ENCODE measurements at regions not wholly inside any gene's neighbourhood (a gene's known extent, or its start where the extent isn't known, plus 50 kb on each side); places are given as distances from the start of the nearest gene placed in this dataset.

- TF ChIP-seq POLR2A (IDR thresholded peaks at IDR 0.05) (no peak), CTCF (IDR thresholded peaks at IDR 0.05) (no peak)
- Histone ChIP-seq H3K4me3 (no peak overlapping the region), H3K36me3 (no peaks in the 10 kb centered on the region), H3K27ac (no peak overlapping the region), H3K27me3 (no peaks in the 10 kb centered on the region), H3K4me1 (no peaks in the 10 kb centered on the region), H3K9me3 (no peaks in the 10 kb centered on the region)
- DNase-seq: no peak
Measured at GRCh38 chr11:98701541-98701940, 319.2 kb upstream of the CNTN5 start.

GRCh38 chr11:98703779-98704556 is 316.8 kb upstream of the CNTN5 start:
- Histone ChIP-seq H3K9me3 (peaks cover 0 to 5% (median 0%) of the 10 kb centered on the region in 4 donors), H3K27me3 (no peaks in the 10 kb centered on the region), H3K27ac (no peak overlapping the region), H3K36me3 (no peaks in the 10 kb centered on the region), H3K4me3 (no peak overlapping the region), H3K4me1 (no peaks in the 10 kb centered on the region)
- DNase-seq: no peak
- TF ChIP-seq CTCF (IDR thresholded peaks at IDR 0.05): no peak
- no peak for TF ChIP-seq POLR2A (IDR thresholded peaks at IDR 0.05)

- no peaks in the 10 kb centered on the region for H3K4me1 ChIP-seq
- no peak overlapping the region for H3K27ac ChIP-seq
- no peak for TF ChIP-seq POLR2A (IDR thresholded peaks at IDR 0.05)
- TF ChIP-seq CTCF (IDR thresholded peaks at IDR 0.05): no peak
Measured at GRCh38 chr11:98710026-98710425, 310.7 kb upstream of the CNTN5 start.

GRCh38 chr11:98710986-98711385 is 309.8 kb upstream of the CNTN5 start:
- Histone ChIP-seq H3K9me3 (peaks cover 0 to 5% (median 0%) of the 10 kb centered on the region in 4 donors), H3K4me3 (no peak overlapping the region), H3K27ac (no peak overlapping the region), H3K36me3 (no peaks in the 10 kb centered on the region), H3K4me1 (no peaks in the 10 kb centered on the region), H3K27me3 (no peaks in the 10 kb centered on the region)
- TF ChIP-seq POLR2A (IDR thresholded peaks at IDR 0.05): no peak
- no peak for TF ChIP-seq CTCF (IDR thresholded peaks at IDR 0.05)
- no peak for DNase-seq

More at GRCh38 chr11:98710026-98710425, 310.7 kb upstream of the CNTN5 start:
- H3K4me3 ChIP-seq: no peak overlapping the region
- no peak for DNase-seq
- no peaks in the 10 kb centered on the region for H3K36me3 ChIP-seq
- no peaks in the 10 kb centered on the region for H3K27me3 ChIP-seq
- H3K9me3 ChIP-seq: peaks cover 0 to 5% (median 0%) of the 10 kb centered on the region in 4 donors

GRCh38 chr11:98720951-98721350 is 299.8 kb upstream of the CNTN5 start:
- H3K9me3 ChIP-seq: peaks cover 0 to 2% (median 0%) of the 10 kb centered on the region in 4 donors
- no peaks in the 10 kb centered on the region for H3K27me3 ChIP-seq
- no peak overlapping the region for H3K4me3 ChIP-seq
- H3K27ac ChIP-seq: no peak overlapping the region
- DNase-seq: no peak
- TF ChIP-seq POLR2A (IDR thresholded peaks at IDR 0.05): no peak
- no peak for TF ChIP-seq CTCF (IDR thresholded peaks at IDR 0.05)
- H3K4me1 ChIP-seq: no peaks in the 10 kb centered on the region
- H3K36me3 ChIP-seq: no peaks in the 10 kb centered on the region

Data from Peyer's patch (tissue), 4 donors.